ENCODE measurements at regions not wholly inside any gene's neighbourhood (a gene's known extent, or its start where the extent isn't known, plus 50 kb on each side); places are given as distances from the start of the nearest gene placed in this dataset.

- DNase-seq (ENCODE audit: low spot score in 2 of 2) = no peak
- H3K9me3 Mint-ChIP-seq = no peaks in the 10 kb centered on the region
- H3K36me3 Mint-ChIP-seq = no peaks in the 10 kb centered on the region
- H3K27ac Mint-ChIP-seq = no peak overlapping the region
- ATAC-seq (ENCODE audit: low read depth) = no peak
- no peaks in the 10 kb centered on the region for H3K27me3 Mint-ChIP-seq
- no peaks in the 10 kb centered on the region for H3K4me1 Mint-ChIP-seq
- no peak overlapping the region for H3K4me3 Mint-ChIP-seq
These were observed 325.8 kb upstream of the DPH6 start for GRCh38 chr15:35871812-35872211.

- no peak for ATAC-seq (ENCODE audit: low read depth)
- H3K4me3 Mint-ChIP-seq = no peak overlapping the region
- H3K9me3 Mint-ChIP-seq = no peaks in the 10 kb centered on the region
- H3K36me3 Mint-ChIP-seq = no peaks in the 10 kb centered on the region
- DNase-seq (ENCODE audit: low spot score in 2 of 2) = no peak
- H3K27me3 Mint-ChIP-seq = no peaks in the 10 kb centered on the region
- no peaks in the 10 kb centered on the region for H3K4me1 Mint-ChIP-seq
- H3K27ac Mint-ChIP-seq = no peak overlapping the region
These were observed 326.6 kb upstream of the DPH6 start for GRCh38 chr15:35872577-35872976.

GRCh38 chr15:35874260-35874905 is 328.4 kb upstream of the DPH6 start:
- Mint-ChIP-seq H3K4me3 (no peak overlapping the region), H3K27ac (no peak overlapping the region), H3K9me3 (peaks cover 4% of the 10 kb centered on the region), H3K4me1 (no peaks in the 10 kb centered on the region), H3K36me3 (no peaks in the 10 kb centered on the region), H3K27me3 (no peaks in the 10 kb centered on the region)
- no peak for DNase-seq (ENCODE audit: low spot score in 2 of 2)
- no peak for ATAC-seq (ENCODE audit: low read depth)

GRCh38 chr15:35876762-35877161 is 330.8 kb upstream of the DPH6 start:
- DNase-seq (ENCODE audit: low spot score in 2 of 2) (no peak), ATAC-seq (ENCODE audit: low read depth) (no peak)
- H3K36me3 Mint-ChIP-seq = no peaks in the 10 kb centered on the region
- no peak overlapping the region for H3K27ac Mint-ChIP-seq
- H3K9me3 Mint-ChIP-seq = peaks cover 7% of the 10 kb centered on the region
- no peaks in the 10 kb centered on the region for H3K4me1 Mint-ChIP-seq
- H3K27me3 Mint-ChIP-seq = no peaks in the 10 kb centered on the region
- no peak overlapping the region for H3K4me3 Mint-ChIP-seq

GRCh38 chr15:35880896-35881295 is 334.9 kb upstream of the DPH6 start:
- ATAC-seq (ENCODE audit: low read depth) (no peak), DNase-seq (ENCODE audit: low spot score in 2 of 2) (no peak)
- no peaks in the 10 kb centered on the region for H3K4me1 Mint-ChIP-seq
- H3K9me3 Mint-ChIP-seq = peaks cover 8% of the 10 kb centered on the region
- no peak overlapping the region for H3K27ac Mint-ChIP-seq
- H3K4me3 Mint-ChIP-seq = no peak overlapping the region
- no peaks in the 10 kb centered on the region for H3K36me3 Mint-ChIP-seq
- no peaks in the 10 kb centered on the region for H3K27me3 Mint-ChIP-seq

GRCh38 chr15:35885870-35886269 is 339.9 kb upstream of the DPH6 start:
- no peaks in the 10 kb centered on the region for H3K27me3 Mint-ChIP-seq

GRCh38 chr15:35886765-35887164 is 340.8 kb upstream of the DPH6 start:
- DNase-seq (ENCODE audit: low spot score in 2 of 2) = no peak

More at GRCh38 chr15:35885870-35886269, 339.9 kb upstream of the DPH6 start:
- Mint-ChIP-seq H3K36me3 (no peaks in the 10 kb centered on the region), H3K4me1 (no peaks in the 10 kb centered on the region), H3K27ac (no peak overlapping the region), H3K9me3 (peaks cover 3% of the 10 kb centered on the region), H3K4me3 (no peak overlapping the region)
- DNase-seq (ENCODE audit: low spot score in 2 of 2) (no peak), ATAC-seq (ENCODE audit: low read depth) (no peak)

GRCh38 chr15:35888815-35889214 is 342.9 kb upstream of the DPH6 start:
- peaks cover 2% of the 10 kb centered on the region for H3K9me3 Mint-ChIP-seq
- H3K4me1 Mint-ChIP-seq = no peaks in the 10 kb centered on the region
- no peak for DNase-seq (ENCODE audit: low spot score in 2 of 2)
- no peaks in the 10 kb centered on the region for H3K27me3 Mint-ChIP-seq
- no peak overlapping the region for H3K4me3 Mint-ChIP-seq
- no peaks in the 10 kb centered on the region for H3K36me3 Mint-ChIP-seq
- H3K27ac Mint-ChIP-seq = no peak overlapping the region
- no peak for ATAC-seq (ENCODE audit: low read depth)

More at GRCh38 chr15:35886765-35887164, 340.8 kb upstream of the DPH6 start:
- Mint-ChIP-seq H3K36me3 (no peaks in the 10 kb centered on the region), H3K27ac (no peak overlapping the region), H3K27me3 (no peaks in the 10 kb centered on the region), H3K4me3 (no peak overlapping the region), H3K9me3 (peaks cover 2% of the 10 kb centered on the region), H3K4me1 (no peaks in the 10 kb centered on the region)
- no peak for ATAC-seq (ENCODE audit: low read depth)

GRCh38 chr15:35907511-35907910 is 361.5 kb upstream of the DPH6 start:
- no peaks in the 10 kb centered on the region for H3K4me1 Mint-ChIP-seq
- H3K27me3 Mint-ChIP-seq = no peaks in the 10 kb centered on the region
- H3K27ac Mint-ChIP-seq = no peak overlapping the region
- DNase-seq (ENCODE audit: low spot score in 2 of 2) (no peak), ATAC-seq (ENCODE audit: low read depth) (no peak)
- H3K9me3 Mint-ChIP-seq = peaks cover 3% of the 10 kb centered on the region
- no peaks in the 10 kb centered on the region for H3K36me3 Mint-ChIP-seq
- no peak overlapping the region for H3K4me3 Mint-ChIP-seq

- Mint-ChIP-seq H3K36me3 (no peaks in the 10 kb centered on the region), H3K9me3 (no peaks in the 10 kb centered on the region), H3K4me1 (no peaks in the 10 kb centered on the region), H3K27ac (no peak overlapping the region), H3K27me3 (no peaks in the 10 kb centered on the region), H3K4me3 (no peak overlapping the region)
- ATAC-seq (ENCODE audit: low read depth) = no peak
- no peak for DNase-seq (ENCODE audit: low spot score in 2 of 2)
These were observed 363.4 kb upstream of the DPH6 start for GRCh38 chr15:35909414-35909813.

GRCh38 chr15:35910227-35910626 is 364.3 kb upstream of the DPH6 start:
- Mint-ChIP-seq H3K4me1 (no peaks in the 10 kb centered on the region), H3K9me3 (peaks cover 3% of the 10 kb centered on the region), H3K36me3 (no peaks in the 10 kb centered on the region), H3K27ac (no peak overlapping the region), H3K27me3 (no peaks in the 10 kb centered on the region), H3K4me3 (no peak overlapping the region)
- no peak for DNase-seq (ENCODE audit: low spot score in 2 of 2)
- ATAC-seq (ENCODE audit: low read depth) = no peak

- Mint-ChIP-seq H3K4me1 (no peaks in the 10 kb centered on the region), H3K27me3 (no peaks in the 10 kb centered on the region), H3K27ac (no peak overlapping the region), H3K36me3 (no peaks in the 10 kb centered on the region), H3K4me3 (no peak overlapping the region), H3K9me3 (peaks cover 3% of the 10 kb centered on the region)
- DNase-seq (ENCODE audit: low spot score in 2 of 2) (no peak), ATAC-seq (ENCODE audit: low read depth) (no peak)
These were observed 365.2 kb upstream of the DPH6 start for GRCh38 chr15:35911052-35911777.

- ATAC-seq (ENCODE audit: low read depth) (no peak), DNase-seq (ENCODE audit: low spot score in 2 of 2) (no peak)
- Mint-ChIP-seq H3K27ac (no peak overlapping the region), H3K27me3 (no peaks in the 10 kb centered on the region), H3K36me3 (no peaks in the 10 kb centered on the region), H3K9me3 (peaks cover 3% of the 10 kb centered on the region), H3K4me3 (no peak overlapping the region), H3K4me1 (no peaks in the 10 kb centered on the region)
These were observed 366.2 kb upstream of the DPH6 start for GRCh38 chr15:35912196-35912595.

- Mint-ChIP-seq H3K4me3 (no peak overlapping the region), H3K9me3 (peaks cover 7% of the 10 kb centered on the region), H3K27ac (no peak overlapping the region), H3K4me1 (no peaks in the 10 kb centered on the region), H3K36me3 (no peaks in the 10 kb centered on the region), H3K27me3 (no peaks in the 10 kb centered on the region)
- no peak for ATAC-seq (ENCODE audit: low read depth)
- no peak for DNase-seq (ENCODE audit: low spot score in 2 of 2)
These were observed 368.6 kb upstream of the DPH6 start for GRCh38 chr15:35914573-35914972.

GRCh38 chr15:35921046-35921445 is 375.1 kb upstream of the DPH6 start:
- no peak for DNase-seq (ENCODE audit: low spot score in 2 of 2)
- Mint-ChIP-seq H3K27me3 (no peaks in the 10 kb centered on the region), H3K4me3 (no peak overlapping the region), H3K27ac (no peak overlapping the region), H3K4me1 (no peaks in the 10 kb centered on the region), H3K9me3 (peaks cover 4% of the 10 kb centered on the region), H3K36me3 (no peaks in the 10 kb centered on the region)
- ATAC-seq (ENCODE audit: low read depth) = no peak
